IMR-90 (cell line): ENCODE measurements at regions not wholly inside any gene's neighbourhood (a gene's known extent, or its start where the extent isn't known, plus 50 kb on each side); places are given as distances from the start of the nearest gene placed in this dataset.

Source experiments
- ATAC-seq: fragments of 200-7000 bp; cut with Tn5 transposase; 2 replicates; pipeline ENCODE4 v1.9.1; 2020; ENCODE audit warnings: low read depth, mild to moderate bottlenecking, moderate library complexity
- BruUV-seq: library from RNA; stranded (reverse); fragments of 400-500 nt; replicated peaks from 2 replicates; lab custom pipeline; 2021; lab: Mats Ljungman, UMichigan
- CTCF ChIA-PET: fragments of 300-600 bp; formaldehyde crosslinking; extraction: SDS; loops from one replicate; lab custom pipeline; 2021; ENCODE audit warnings: antibody characterized with exemption; lab: Yijun Ruan, JAX
- POLR2A ChIA-PET: fragments of 300-600 bp; sonication (Branson Sonifier 250); formaldehyde crosslinking; loops from one replicate; lab custom pipeline; 2022; ENCODE audit warnings: antibody characterized with exemption; ENCODE audit not compliant: unreplicated experiment; lab: Charles Lee
- DNase-seq: peaks from one replicate; pipeline ENCODE4 v3.0.0; 2013
- H2AFZ ChIP-seq: replicated peaks from 2 replicates; pipeline ENCODE3; 2013; ENCODE audit warnings: low read length, mild to moderate bottlenecking; ENCODE audit not compliant: poor library complexity
- H2AK5ac ChIP-seq: 2 replicates; pipeline ENCODE4 v1.6.1; 2013; ENCODE audit warnings: low read depth, low read length, inconsistent platforms
- H2AK9ac ChIP-seq: replicated peaks from 2 replicates; pipeline ENCODE3; 2013; ENCODE audit warnings: mild to moderate bottlenecking, low read depth, low read length, moderate library complexity; ENCODE audit not compliant: poor library complexity
- H2BK120ac ChIP-seq: 2 replicates; pipeline ENCODE4 v1.6.1; 2013; ENCODE audit warnings: low read depth, low read length, inconsistent platforms
- H2BK15ac ChIP-seq: 3 replicates; pipeline ENCODE4 v1.6.1; 2013; ENCODE audit warnings: low read depth, low read length, inconsistent platforms
- H2BK20ac ChIP-seq: 2 replicates; pipeline ENCODE4 v1.6.1; 2013; ENCODE audit warnings: low read depth, mild to moderate bottlenecking, inconsistent platforms, low read length, moderate library complexity
- H2BK5ac ChIP-seq: 2 replicates; pipeline ENCODE4 v1.6.1; 2013; ENCODE audit warnings: mild to moderate bottlenecking, low read depth, low read length, inconsistent platforms; ENCODE audit not compliant: poor library complexity, severe bottlenecking
- H3K14ac ChIP-seq: replicated peaks from 2 replicates; pipeline ENCODE4 v1.6.1; 2013; ENCODE audit warnings: low read depth, low read length, inconsistent platforms
- H3K18ac ChIP-seq: 2 replicates; pipeline ENCODE4 v1.6.1; 2013; ENCODE audit warnings: low read depth, low read length, control low read depth
- H3K23ac ChIP-seq: 2 replicates; pipeline ENCODE4 v1.6.1; 2013; ENCODE audit warnings: low read depth, low read length, inconsistent platforms
- H3K27ac ChIP-seq: 2 replicates; pipeline ENCODE4 v1.5.1; 2013; ENCODE audit warnings: mild to moderate bottlenecking, control low read depth, low read length; ENCODE audit not compliant: insufficient read depth
- H3K27me3 ChIP-seq: 2 replicates; pipeline ENCODE4 v1.6.1; 2013; ENCODE audit warnings: low read length; ENCODE audit not compliant: control insufficient read depth, insufficient read depth
- H3K36me3 ChIP-seq: 2 replicates; pipeline ENCODE4 v1.6.1; 2013; ENCODE audit warnings: low read length, mixed read lengths; ENCODE audit not compliant: control insufficient read depth, insufficient read depth
- H3K4ac ChIP-seq: 2 replicates; pipeline ENCODE4 v1.6.1; 2013; ENCODE audit warnings: low read depth, low read length, inconsistent platforms
- H3K4me1 ChIP-seq: 2 replicates; pipeline ENCODE4 v1.6.1; 2013; ENCODE audit warnings: low read length, mixed read lengths; ENCODE audit not compliant: control insufficient read depth, insufficient read depth
- H3K4me2 ChIP-seq: 2 replicates; pipeline ENCODE4 v1.6.1; 2013; ENCODE audit warnings: low read depth, mild to moderate bottlenecking, control low read depth, low read length, moderate library complexity
- H3K4me3 ChIP-seq: 2 replicates; pipeline ENCODE4 v1.5.1; 2013; ENCODE audit warnings: low read depth, mild to moderate bottlenecking, control low read depth, low read length, moderate library complexity; ENCODE audit not compliant: insufficient read depth
- H3K56ac ChIP-seq: 2 replicates; pipeline ENCODE4 v1.6.1; 2013; ENCODE audit warnings: low read length, inconsistent platforms; ENCODE audit not compliant: insufficient read depth; ENCODE audit errors: extremely low read depth
- H3K79me1 ChIP-seq, 2 experiments: 2 replicates each; pipeline ENCODE4 v1.6.1; 2013; ENCODE audit warnings: low read length in 2 of 2, inconsistent platforms in 1 of 2, low read depth in 1 of 2
- H3K9ac ChIP-seq: 2 replicates; pipeline ENCODE4 v1.6.1; 2013; ENCODE audit warnings: low read depth, low read length, control low read depth
- H3K9me1 ChIP-seq: 2 replicates; pipeline ENCODE4 v1.6.1; 2013; ENCODE audit warnings: low read length, inconsistent platforms; ENCODE audit not compliant: insufficient read depth
- H3K9me3 ChIP-seq: 2 replicates; pipeline ENCODE4 v1.6.1; 2013; ENCODE audit warnings: low read length; ENCODE audit not compliant: control insufficient read depth, insufficient read depth
- H4K20me1 ChIP-seq: 2 replicates; pipeline ENCODE4 v1.6.1; 2013; ENCODE audit warnings: low read length, inconsistent platforms; ENCODE audit not compliant: insufficient read depth
- H4K5ac ChIP-seq: 2 replicates; pipeline ENCODE4 v1.6.1; 2013; ENCODE audit warnings: mild to moderate bottlenecking, low read depth, low read length, control low read depth
- H4K8ac ChIP-seq, 2 experiments: 2 replicates each; pipeline ENCODE4 v1.6.1; 2013; ENCODE audit warnings: low read depth in 2 of 2, low read length in 2 of 2, control low read depth in 1 of 2, inconsistent platforms in 1 of 2
- H4K91ac ChIP-seq: 2 replicates; pipeline ENCODE4 v1.6.1; 2013; ENCODE audit warnings: low read depth, low read length, inconsistent platforms; ENCODE audit not compliant: insufficient read depth
- BHLHE40 ChIP-seq: fragments of 150-350 bp; IDR thresholded peaks from 2 replicates; pipeline ENCODE4 v1.6.1; 2016; ENCODE audit warnings: mild to moderate bottlenecking, low read depth, low read length
- CEBPB ChIP-seq: IDR thresholded peaks from 2 replicates; pipeline ENCODE4 v1.6.1; 2012; ENCODE audit warnings: low read depth, low read length, improper control_type of control experiment
- CTCF ChIP-seq: conservative IDR thresholded peaks from 2 replicates; pipeline ENCODE4 v1.5.1; 2012; ENCODE audit warnings: mild to moderate bottlenecking, low read depth, low read length, improper control_type of control experiment
- ELK1 ChIP-seq: fragments of 150-350 bp; IDR thresholded peaks from 2 replicates; pipeline ENCODE4 v1.6.1; 2016; ENCODE audit warnings: low read depth, mild to moderate bottlenecking, low read length, moderate library complexity, borderline replicate concordance
- FOS ChIP-seq: fragments of 150-350 bp; IDR thresholded peaks from 2 replicates; pipeline ENCODE4 v1.6.1; 2016; ENCODE audit warnings: low read depth, low read length
- MAFK ChIP-seq: IDR thresholded peaks from 2 replicates; pipeline ENCODE4 v1.6.1; 2012; ENCODE audit warnings: low read depth, low read length, improper control_type of control experiment
- MAZ ChIP-seq: IDR thresholded peaks from 2 replicates; pipeline ENCODE4 v1.6.1; 2012; ENCODE audit warnings: low read depth, mild to moderate bottlenecking, low read length, improper control_type of control experiment, moderate library complexity, borderline replicate concordance
- MXI1 ChIP-seq: IDR thresholded peaks from 2 replicates; pipeline ENCODE4 v1.6.1; 2012; ENCODE audit warnings: low read depth, mild to moderate bottlenecking, low read length, moderate library complexity, borderline replicate concordance
- NFE2L2 ChIP-seq: fragments of 150-350 bp; IDR thresholded peaks from 2 replicates; pipeline ENCODE4 v1.6.1; 2016; ENCODE audit warnings: low read depth, mild to moderate bottlenecking, low read length
- POLR2A ChIP-seq: IDR thresholded peaks from 2 replicates; pipeline ENCODE4 v1.6.1; 2012; ENCODE audit warnings: mild to moderate bottlenecking, low read depth, low read length
- RAD21 ChIP-seq: IDR thresholded peaks from 2 replicates; pipeline ENCODE4 v1.6.1; 2012; ENCODE audit warnings: low read length, improper control_type of control experiment
- RCOR1 ChIP-seq: IDR thresholded peaks from 2 replicates; pipeline ENCODE4 v1.6.1; 2012; ENCODE audit warnings: mild to moderate bottlenecking, low read length, improper control_type of control experiment; ENCODE audit not compliant: insufficient replicate concordance
- SMC3 ChIP-seq: fragments of 150-350 bp; IDR thresholded peaks from 2 replicates; pipeline ENCODE4 v1.6.1; 2016; ENCODE audit warnings: low read depth, mild to moderate bottlenecking, antibody characterized with exemption, low read length, moderate library complexity
- USF2 ChIP-seq: fragments of 150-350 bp; IDR thresholded peaks from 2 replicates; pipeline ENCODE4 v1.6.1; 2017; ENCODE audit warnings: mild to moderate bottlenecking, antibody characterized with exemption, low read length, low read depth
- WGBS, 2 experiments: methylation state at CpG; one replicate each; pipeline versions ENCODE4 v1.1.5 to v1.1.7; 2013; ENCODE audit warnings: missing lambda C conversion rate in 2 of 2; ENCODE audit not compliant: insufficient read length in 1 of 2; ENCODE audit errors: extremely low coverage in 2 of 2; 5-methylcytosine and 5-hydroxymethylcytosine counted together
- dilution Hi-C: fragments of 300-500 bp; cut with HindIII; formaldehyde crosslinking; loops from one replicate; pipeline ENCODE4 v1.14.3; 2018; ENCODE audit warnings: low sequenced_read_pairs; ENCODE audit not compliant: unreplicated experiment
- in situ Hi-C: fragments of 300-500 bp; cut with MboI; formaldehyde crosslinking; loops from 3 replicates; pipeline ENCODE4 v1.14.3; 2019; ENCODE audit warnings: low sequenced_read_pairs, inconsistent platforms, mixed read lengths
- intact Hi-C: fragments of 100-400 bp; cut with micrococcal nuclease; formaldehyde crosslinking; loops from 2 replicates; pipeline ENCODE4 v1.10.0; 2022

- intact Hi-C loops, result no loop called here
- Histone ChIP-seq H3K9ac (no peak overlapping the region), H2BK120ac (0 out of 2 replicates have a peak overlapping the region, but pooled peaks have one; percentile 3), H4K5ac (no peak overlapping the region), H2AK9ac (no peak overlapping the region), H3K4me2 (no peak overlapping the region), H2AK5ac (no peak overlapping the region), H3K14ac (peak overlapping the region; percentile 46), H4K8ac (no peak overlapping the region), H2BK5ac (no peak overlapping the region), H3K4me1 (peaks cover 8% of the 10 kb centered on the region), H2AFZ (no peak overlapping the region), H4K20me1 (no peaks in the 10 kb centered on the region), H3K9me3 (no peaks in the 10 kb centered on the region), H4K91ac (no peak overlapping the region; the same call in 1 of the 2 replicates), H2BK15ac (peak overlapping the region; percentile 50; the same call in 1 of the 3 replicates), H3K9me1 (no peaks in the 10 kb centered on the region), H3K18ac (peak overlapping the region; percentile 81; the same call in 1 of the 2 replicates), H3K27ac (no peak overlapping the region), H2BK20ac (no peak overlapping the region; the same call in 1 of the 2 replicates), H3K23ac (no peak overlapping the region), H3K27me3 (no peaks in the 10 kb centered on the region), H3K36me3 (no peaks in the 10 kb centered on the region), H3K56ac (no peak overlapping the region), H3K4ac (no peak overlapping the region), H3K79me1 (no peaks in the 10 kb centered on the region), H3K4me3 (no peak overlapping the region)
- TF ChIP-seq BHLHE40 (no peak), USF2 (no peak), MAZ (no peak), CTCF (no peak), SMC3 (no peak), RAD21 (no peak), POLR2A (no peak), ELK1 (no peak), FOS (no peak), MAFK (no peak), NFE2L2 (no peak), RCOR1 (no peak), CEBPB (no peak), MXI1 (no peak)
- no TSS peak for BruUV-seq
- ATAC-seq, result no peak
- WGBS, 2 experiments, result no CpG with 5 or more reads among the region's 5 CpGs
- dilution Hi-C loops, result no loop called here
- ChIA-PET CTCF (no interaction called here), POLR2A (no interaction called here)
- DNase-seq, result no peak
- in situ Hi-C loops, result no loop called here
These were observed 149.5 kb downstream of the PCSK1 start for GRCh38 chr5:96283589-96283988.
